CD4-positive, alpha-beta T cell (primary cell): ENCODE measurements at regions not wholly inside any gene's neighbourhood (a gene's known extent, or its start where the extent isn't known, plus 50 kb on each side); places are given as distances from the start of the nearest gene placed in this dataset.

Experiments
- ATAC-seq: fragments of 200-7000 bp; cut with Tn5 transposase; one replicate; pipeline ENCODE4 v1.10.0; 2022; ENCODE audit warnings: mild to moderate bottlenecking; ENCODE audit not compliant: poor library complexity
- CTCF ChIA-PET: fragments of 350-600 bp; sonication (Branson Sonifier 250); formaldehyde crosslinking; loops from one replicate; lab custom pipeline; 2021; ENCODE audit warnings: antibody characterized with exemption, inconsistent platforms; lab: Charles Lee
- POLR2A ChIA-PET: fragments of 350-600 bp; sonication (Branson Sonifier 250); formaldehyde crosslinking; loops from one replicate; lab custom pipeline; 2021; ENCODE audit warnings: antibody characterized with exemption, inconsistent platforms; lab: Charles Lee
- DNase-seq, 14 experiments: peaks; one replicate each; pipeline ENCODE4 v3.0.0-alpha.2; 2013 to 2020; ENCODE audit warnings: mixed read lengths in 2 of 14
- H3K27ac ChIP-seq, 2 donors: one replicate each; pipeline versions ENCODE4 v1.5.1 to v1.7.0; 2013; ENCODE audit warnings: low read length in 2 of 2, low read depth in 1 of 2, mild to moderate bottlenecking in 1 of 2
- H3K27me3 ChIP-seq, 2 experiments: 1 replicate in 1 of 2; 2 replicates in 1 of 2; pipeline versions ENCODE4 v1.6.1 to v1.7.0; 2013; ENCODE audit warnings: low read length in 2 of 2, control low read depth in 1 of 2, mild to moderate bottlenecking in 1 of 2, moderate library complexity in 1 of 2; ENCODE audit not compliant: insufficient read depth in 2 of 2, control insufficient read depth in 1 of 2
- H3K36me3 ChIP-seq: one replicate; pipeline ENCODE4 v1.6.1; 2013; ENCODE audit warnings: low read length, control low read depth; ENCODE audit not compliant: insufficient read depth
- H3K4me1 ChIP-seq: one replicate; pipeline ENCODE4 v1.6.1; 2013; ENCODE audit warnings: low read length, control low read depth; ENCODE audit not compliant: insufficient read depth
- H3K4me3 ChIP-seq: one replicate; pipeline ENCODE4 v1.5.1; 2013; ENCODE audit warnings: mild to moderate bottlenecking, low read length, moderate library complexity
- H3K9me3 ChIP-seq, 2 experiments: 1 replicate in 1 of 2; 2 replicates in 1 of 2; pipeline versions ENCODE4 v1.6.1 to v1.7.0; 2013; ENCODE audit warnings: low read length in 2 of 2, mild to moderate bottlenecking in 2 of 2, control low read depth in 1 of 2, moderate library complexity in 1 of 2; ENCODE audit not compliant: control insufficient read depth in 1 of 2, insufficient read depth in 1 of 2
- H3K27ac Mint-ChIP-seq: one replicate; pipeline ENCODE4 v1.8.0; 2020; ENCODE audit warnings: mixed read lengths
- H3K27me3 Mint-ChIP-seq: one replicate; pipeline ENCODE4 v1.8.0; 2021; ENCODE audit warnings: mixed read lengths
- H3K36me3 Mint-ChIP-seq: one replicate; pipeline ENCODE4 v1.8.0; 2021; ENCODE audit warnings: low read depth, mixed read lengths
- H3K4me1 Mint-ChIP-seq: one replicate; pipeline ENCODE4 v1.8.0; 2021; ENCODE audit warnings: low read depth, mixed read lengths
- H3K4me3 Mint-ChIP-seq: one replicate; pipeline ENCODE4 v1.8.0; 2020; ENCODE audit warnings: mild to moderate bottlenecking, mixed read lengths
- H3K9me3 Mint-ChIP-seq: one replicate; pipeline ENCODE4 v1.8.0; 2020; ENCODE audit warnings: mixed read lengths
- CTCF ChIP-seq: fragments of 200-600 bp; IDR thresholded peaks from one replicate; pipeline ENCODE4 v1.8.0; 2022; ENCODE audit warnings: antibody characterized with exemption, mild to moderate bottlenecking
- intact Hi-C, 2 experiments: fragments of 100-400 bp; cut with DNase I in 1 of 2; cut with micrococcal nuclease in 1 of 2; formaldehyde crosslinking; loops; one replicate each; pipeline versions ENCODE4 v1.15.1 to v1.9.0; 2023 to 2025; cut with DNase I, micrococcal nuclease

GRCh38 chr18:27645929-27646328 lies 460.8 kb upstream of the CHST9 start:
- H3K27me3 Mint-ChIP-seq: no peaks in the 10 kb centered on the region
- Histone ChIP-seq H3K36me3 (no peaks in the 10 kb centered on the region), H3K27me3 (no peaks in the 10 kb centered on the region), H3K27ac (no peak overlapping the region), H3K4me3 (no peak overlapping the region), H3K4me1 (no peaks in the 10 kb centered on the region), H3K9me3 (no peaks in the 10 kb centered on the region)
- no peak overlapping the region for H3K27ac Mint-ChIP-seq
- CTCF ChIA-PET: interaction anchor here (0.6 kb wide), 1 partner anchor 73 kb away, joined by 3 read pairs; no protein-coding TSS in a partner anchor
- ATAC-seq (no peak), DNase-seq (no peak)
- POLR2A ChIA-PET: no interaction called here
- H3K4me1 Mint-ChIP-seq: no peaks in the 10 kb centered on the region
- H3K36me3 Mint-ChIP-seq: no peaks in the 10 kb centered on the region
- H3K4me3 Mint-ChIP-seq: no peak overlapping the region
- intact Hi-C loops: no loop called here
- TF ChIP-seq CTCF: no peak
- peaks cover 11% of the 10 kb centered on the region for H3K9me3 Mint-ChIP-seq

- Mint-ChIP-seq H3K27me3 (no peaks in the 10 kb centered on the region), H3K27ac (no peak overlapping the region), H3K4me3 (no peak overlapping the region), H3K36me3 (no peaks in the 10 kb centered on the region), H3K9me3 (no peaks in the 10 kb centered on the region), H3K4me1 (no peaks in the 10 kb centered on the region)
- ATAC-seq: no peak
- no peaks in the 10 kb centered on the region for H3K9me3 ChIP-seq
- no peak for DNase-seq
- no peaks in the 10 kb centered on the region for H3K4me1 ChIP-seq
- intact Hi-C loops: no loop called here
- TF ChIP-seq CTCF: no peak
- CTCF ChIA-PET: no interaction called here
- H3K27ac ChIP-seq: no peak overlapping the region
- POLR2A ChIA-PET: no interaction called here
- H3K27me3 ChIP-seq: no peaks in the 10 kb centered on the region
- no peaks in the 10 kb centered on the region for H3K36me3 ChIP-seq
- H3K4me3 ChIP-seq: no peak overlapping the region
Observed at GRCh38 chr18:27636576-27637085, 451.5 kb upstream of the CHST9 start.

GRCh38 chr18:27632706-27633105 lies 447.6 kb upstream of the CHST9 start:
- H3K4me1 Mint-ChIP-seq: no peaks in the 10 kb centered on the region
- intact Hi-C loops: no loop called here
- no peak for TF ChIP-seq CTCF
- Histone ChIP-seq H3K27ac (no peak overlapping the region), H3K27me3 (no peaks in the 10 kb centered on the region), H3K36me3 (no peaks in the 10 kb centered on the region), H3K4me3 (no peak overlapping the region), H3K4me1 (no peaks in the 10 kb centered on the region), H3K9me3 (peaks cover 0 to 4% of the 10 kb centered on the region in 2 experiments)
- H3K9me3 Mint-ChIP-seq: no peaks in the 10 kb centered on the region
- H3K27ac Mint-ChIP-seq: no peak overlapping the region
- no peaks in the 10 kb centered on the region for H3K36me3 Mint-ChIP-seq
- H3K27me3 Mint-ChIP-seq: no peaks in the 10 kb centered on the region
- no peak for DNase-seq
- no peak for ATAC-seq
- no peak overlapping the region for H3K4me3 Mint-ChIP-seq
- POLR2A ChIA-PET: no interaction called here
- CTCF ChIA-PET: no interaction called here
